LNCAP (cell line): ENCODE measurements at regions not wholly inside any gene's neighbourhood (a gene's known extent, or its start where the extent isn't known, plus 50 kb on each side); places are given as distances from the start of the nearest gene placed in this dataset.

Source experiments
- TF ChIP-seq, protein P1 (sequence below): fragments of 450-650 bp; IDR thresholded peaks from 2 replicates; pipeline ENCODE4 v1.5.1; 2017; ENCODE audit warnings: mild to moderate bottlenecking

DNA sequence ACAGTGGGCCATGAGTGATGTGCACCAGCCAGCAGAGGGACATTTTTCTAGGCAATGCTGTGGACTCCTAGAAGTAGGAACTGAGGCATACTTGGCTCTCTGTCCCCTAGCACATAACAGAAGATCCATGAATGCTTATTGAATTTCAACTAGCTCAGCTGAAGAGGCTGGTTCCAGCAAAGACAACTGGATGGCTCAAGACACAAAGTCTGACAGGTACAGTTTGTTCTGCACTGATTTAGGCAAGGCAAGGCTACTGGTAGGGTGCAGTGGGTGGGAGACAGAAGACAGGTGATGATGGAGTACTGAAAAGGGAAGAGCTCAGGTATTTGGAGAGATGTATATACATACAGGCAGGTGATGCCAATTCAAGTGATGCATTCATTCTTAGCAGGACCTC, 72.4 kb upstream of the USP47 start:
- TF ChIP-seq, protein P1, sequence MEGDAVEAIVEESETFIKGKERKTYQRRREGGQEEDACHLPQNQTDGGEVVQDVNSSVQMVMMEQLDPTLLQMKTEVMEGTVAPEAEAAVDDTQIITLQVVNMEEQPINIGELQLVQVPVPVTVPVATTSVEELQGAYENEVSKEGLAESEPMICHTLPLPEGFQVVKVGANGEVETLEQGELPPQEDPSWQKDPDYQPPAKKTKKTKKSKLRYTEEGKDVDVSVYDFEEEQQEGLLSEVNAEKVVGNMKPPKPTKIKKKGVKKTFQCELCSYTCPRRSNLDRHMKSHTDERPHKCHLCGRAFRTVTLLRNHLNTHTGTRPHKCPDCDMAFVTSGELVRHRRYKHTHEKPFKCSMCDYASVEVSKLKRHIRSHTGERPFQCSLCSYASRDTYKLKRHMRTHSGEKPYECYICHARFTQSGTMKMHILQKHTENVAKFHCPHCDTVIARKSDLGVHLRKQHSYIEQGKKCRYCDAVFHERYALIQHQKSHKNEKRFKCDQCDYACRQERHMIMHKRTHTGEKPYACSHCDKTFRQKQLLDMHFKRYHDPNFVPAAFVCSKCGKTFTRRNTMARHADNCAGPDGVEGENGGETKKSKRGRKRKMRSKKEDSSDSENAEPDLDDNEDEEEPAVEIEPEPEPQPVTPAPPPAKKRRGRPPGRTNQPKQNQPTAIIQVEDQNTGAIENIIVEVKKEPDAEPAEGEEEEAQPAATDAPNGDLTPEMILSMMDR: no peak

DNA sequence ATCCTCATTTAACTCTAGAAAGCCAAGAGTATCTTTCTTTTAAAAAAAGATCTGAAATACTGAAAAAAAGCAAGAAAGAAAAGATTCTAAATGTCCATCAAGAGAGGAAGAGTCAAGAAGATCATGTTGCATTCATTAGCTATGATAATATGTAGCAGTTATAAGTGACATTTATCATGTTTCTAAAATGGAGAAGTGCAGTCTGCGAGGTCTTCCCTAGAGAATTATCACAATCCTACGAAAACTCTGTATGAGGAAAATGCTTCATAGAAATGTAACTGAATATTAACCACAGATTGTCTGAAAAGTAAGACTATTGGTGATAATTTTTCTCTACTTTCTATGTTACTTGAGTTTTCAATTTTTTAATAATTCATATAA, 77.4 kb upstream of the USP47 start:
- TF ChIP-seq, protein P1: no peak

DNA sequence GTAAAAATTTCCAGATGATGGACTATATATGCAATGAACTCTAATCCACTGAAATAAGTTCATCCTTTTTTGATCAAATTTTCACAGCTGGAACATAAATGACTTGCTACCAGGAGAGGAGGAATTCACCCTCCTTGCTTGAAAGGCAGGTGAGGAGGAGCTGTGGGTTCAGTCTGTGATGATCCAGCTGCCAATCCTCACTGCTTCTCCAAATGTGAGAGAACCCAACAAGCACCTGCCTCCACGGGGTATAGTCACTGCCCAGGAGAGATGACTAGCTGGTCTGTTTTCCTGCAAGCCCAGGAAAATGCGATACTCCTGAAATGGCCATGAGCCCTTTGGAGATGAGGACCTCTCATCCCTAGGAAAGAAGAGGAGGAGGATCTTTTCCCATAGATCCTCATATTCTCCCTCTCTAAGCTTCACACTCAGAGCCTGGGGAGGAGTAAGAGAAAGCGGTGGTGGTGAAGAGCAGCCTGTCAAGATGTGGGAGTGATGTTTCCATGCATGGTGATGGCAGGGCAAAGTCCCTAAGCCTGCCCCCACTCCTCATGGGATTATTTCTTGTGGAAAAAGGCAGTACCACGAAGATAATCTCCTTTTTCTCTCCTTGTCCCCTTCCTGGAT, 77.9 kb upstream of the USP47 start:
- TF ChIP-seq, protein P1: no peak

DNA sequence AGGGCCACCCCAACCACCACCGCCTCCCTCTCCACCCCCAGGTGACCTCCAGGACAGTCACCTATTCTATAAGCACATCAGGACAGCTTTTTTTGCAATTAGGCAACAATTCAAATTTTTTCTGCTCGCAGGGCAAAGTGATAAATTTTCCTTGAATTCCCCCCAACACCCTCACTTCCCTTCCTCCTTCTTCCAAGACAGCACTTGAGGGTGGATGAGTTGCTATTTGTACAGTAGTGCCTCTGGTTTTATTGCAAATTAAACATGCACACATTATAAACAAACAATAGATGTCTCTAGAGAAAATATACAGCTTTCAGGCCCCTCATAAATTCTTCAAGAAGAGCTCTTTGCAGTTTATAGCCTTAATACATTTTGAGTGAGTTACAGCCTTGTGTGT, 80.9 kb upstream of the USP47 start:
- TF ChIP-seq, protein P1: no peak

DNA sequence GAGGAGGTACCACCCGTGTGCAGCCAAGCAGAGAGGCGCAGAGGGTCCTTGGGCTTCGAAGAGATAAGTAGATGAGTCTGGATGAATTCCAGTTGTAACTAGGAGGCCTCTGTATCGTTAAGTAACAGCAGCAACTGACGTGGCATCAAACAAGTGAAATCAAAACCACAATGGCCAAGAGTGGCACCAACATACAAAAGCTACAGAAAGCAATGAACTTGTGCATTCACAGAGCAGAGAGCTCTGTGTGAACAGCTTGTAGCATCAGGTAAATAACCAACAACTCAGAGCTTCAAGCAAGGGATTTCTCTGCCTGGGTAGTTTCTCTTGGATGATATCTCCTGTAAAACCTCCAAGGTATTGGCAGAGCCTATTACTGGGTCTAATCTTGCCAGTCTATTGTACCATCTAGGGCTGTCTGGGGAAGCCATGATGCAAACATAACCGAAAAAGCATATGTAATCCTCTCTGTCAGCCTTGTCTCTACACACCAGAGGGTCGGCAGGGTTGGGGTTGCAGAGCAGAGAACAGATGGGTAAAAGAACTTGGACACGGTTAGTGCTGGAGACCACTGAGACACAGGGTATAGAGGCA, 83.1 kb upstream of the USP47 start:
- TF ChIP-seq, protein P1: no peak

DNA sequence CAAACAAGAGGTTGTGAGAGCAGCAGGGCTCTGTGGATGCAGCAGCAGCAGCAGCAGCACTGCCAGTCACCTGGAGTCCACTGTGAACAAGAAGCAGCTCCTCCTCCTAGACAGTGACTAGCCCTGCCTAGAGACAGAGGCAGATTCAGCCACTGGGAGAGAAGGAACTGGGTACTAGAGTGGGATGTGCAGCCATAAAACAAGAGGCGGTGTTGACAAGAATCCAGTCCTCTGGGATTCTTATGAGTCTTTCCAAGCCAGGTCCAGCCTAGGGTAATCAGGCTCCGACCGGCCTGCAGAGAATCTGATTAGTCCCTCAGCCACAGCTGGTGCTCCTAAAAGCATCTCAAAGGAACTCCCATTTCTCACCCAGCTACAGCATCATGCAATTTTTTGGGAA, 83.9 kb upstream of the USP47 start:
- TF ChIP-seq, protein P1: no peak

DNA sequence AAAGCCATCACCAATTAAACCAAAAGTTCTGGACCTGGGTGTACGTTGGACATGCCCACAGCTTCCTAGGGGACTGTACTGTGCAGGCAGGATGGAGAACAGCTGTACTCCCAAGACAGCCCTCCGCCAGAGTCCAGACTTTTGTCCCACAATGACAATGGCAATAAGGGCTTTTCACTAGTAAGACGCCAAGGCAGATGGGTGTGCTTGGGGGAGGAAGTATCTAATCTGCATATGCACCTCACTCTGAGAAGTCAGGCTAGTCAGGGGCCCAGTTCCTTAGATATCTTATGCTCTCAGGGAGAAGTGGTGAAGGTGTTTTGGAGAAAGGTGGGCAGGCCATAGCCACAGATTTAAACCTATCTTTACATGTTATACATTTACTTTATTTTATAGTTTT, 85.1 kb upstream of the USP47 start:
- TF ChIP-seq, protein P1: no peak

DNA sequence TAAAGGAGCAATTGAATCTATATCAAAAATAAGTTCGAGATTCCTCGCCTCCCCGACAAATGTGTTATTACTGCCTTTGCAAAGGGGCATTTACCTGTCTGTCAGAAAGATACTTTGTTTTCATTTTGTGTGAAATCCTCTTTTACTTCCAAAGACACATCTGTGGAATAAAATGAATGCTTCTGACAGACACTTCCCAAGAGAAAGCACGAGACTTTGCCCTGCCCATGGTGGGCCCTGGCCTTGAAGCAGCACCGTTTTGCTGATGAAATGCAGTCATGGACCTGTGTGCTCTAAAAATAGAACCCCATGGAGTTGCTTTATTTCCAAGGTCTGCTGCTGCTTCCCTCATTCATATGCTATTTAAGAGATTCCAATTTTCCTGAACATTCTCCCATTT, 85.9 kb upstream of the USP47 start:
- TF ChIP-seq, protein P1: no peak
